HEK293 (cell line): ENCODE measurements at regions not wholly inside any gene's neighbourhood (a gene's known extent, or its start where the extent isn't known, plus 50 kb on each side); places are given as distances from the start of the nearest gene placed in this dataset.

ENCODE experiments used
- CTCF ChIA-PET: fragments of 350-600 bp; formaldehyde crosslinking; extraction: SDS; loops from one replicate; lab custom pipeline; 2021; ENCODE audit warnings: antibody characterized with exemption; lab: Yijun Ruan, JAX
- POLR2A ChIA-PET: fragments of 300-600 bp; formaldehyde crosslinking; extraction: SDS; loops from one replicate; lab custom pipeline; 2020; ENCODE audit warnings: antibody characterized with exemption, inconsistent platforms; lab: Yijun Ruan, JAX
- H3K27ac ChIP-seq: fragments of 200-500 bp; sonication (Bioruptor generic); 2 replicates; pipeline ENCODE4 v1.5.1; 2014; ENCODE audit warnings: low read depth, low read length, control low read depth, inconsistent platforms; ENCODE audit errors: extremely low read depth
- H3K36me3 ChIP-seq, 2 experiments: fragments of 200-500 bp in 1 of 2; sonication (Bioruptor generic) in 1 of 2; 1 replicate in 1 of 2; 2 replicates in 1 of 2; pipeline ENCODE4 v1.5.1; 2014 to 2017; ENCODE audit warnings: inconsistent platforms in 2 of 2, low read length in 2 of 2; ENCODE audit not compliant: control insufficient read depth in 2 of 2, insufficient read depth in 1 of 2
- H3K4me1 ChIP-seq: fragments of 200-500 bp; sonication (Bioruptor generic); 2 replicates; pipeline ENCODE4 v1.5.1; 2014; ENCODE audit warnings: mild to moderate bottlenecking, low read length, inconsistent platforms; ENCODE audit not compliant: control insufficient read depth, insufficient read depth
- H3K4me3 ChIP-seq: 2 replicates; pipeline ENCODE4 v1.5.1; 2011; ENCODE audit warnings: low read depth, mild to moderate bottlenecking, control low read depth, low read length, moderate library complexity
- H3K9me3 ChIP-seq: fragments of 200-500 bp; sonication (Bioruptor generic); 2 replicates; pipeline ENCODE4 v1.5.1; 2014; ENCODE audit warnings: low read depth, low read length, inconsistent platforms; ENCODE audit not compliant: control insufficient read depth, insufficient read depth
- ATF2 ChIP-seq: fragments of 450-650 bp; formaldehyde crosslinking; IDR thresholded peaks from 2 replicates; pipeline ENCODE4 v1.5.1; 2016; ENCODE audit warnings: missing biosample characterization, missing genetic modification characterization, low read depth
- GLI2 ChIP-seq: fragments of 450-650 bp; formaldehyde crosslinking; IDR thresholded peaks from 2 replicates; pipeline ENCODE4; 2017; ENCODE audit warnings: missing biosample characterization, missing genetic modification characterization, low read depth, borderline replicate concordance
- KLF7 ChIP-seq: fragments of 450-650 bp; formaldehyde crosslinking; IDR thresholded peaks from 2 replicates; pipeline ENCODE4 v1.5.1; 2016; ENCODE audit warnings: missing biosample characterization, missing genetic modification characterization, borderline replicate concordance
- MEIS1 ChIP-seq: sonication (generic); formaldehyde crosslinking; IDR thresholded peaks from 2 replicates; pipeline ENCODE4 v1.8.1; 2022; ENCODE audit warnings: missing genetic modification reagents, mild to moderate bottlenecking, borderline replicate concordance
- RBAK ChIP-seq: fragments of 450-650 bp; formaldehyde crosslinking; IDR thresholded peaks from 2 replicates; pipeline ENCODE4 v1.5.1; 2016; ENCODE audit warnings: missing biosample characterization, missing genetic modification characterization
- TCF7L2 ChIP-seq: IDR thresholded peaks from 2 replicates; pipeline ENCODE4 v1.6.1; 2011; ENCODE audit warnings: low read depth, mild to moderate bottlenecking, inconsistent platforms, low read length, moderate library complexity, borderline replicate concordance
- ZBTB1 ChIP-seq: fragments of 450-650 bp; formaldehyde crosslinking; IDR thresholded peaks from 2 replicates; pipeline ENCODE4 v1.5.1; 2016; ENCODE audit warnings: missing biosample characterization, missing genetic modification characterization
- ZFP37 ChIP-seq: fragments of 450-650 bp; formaldehyde crosslinking; IDR thresholded peaks from 2 replicates; pipeline ENCODE4 v1.5.1; 2016; ENCODE audit warnings: missing biosample characterization, missing genetic modification characterization
- ZNF10 ChIP-seq: fragments of 450-650 bp; formaldehyde crosslinking; IDR thresholded peaks from 2 replicates; pipeline ENCODE4 v1.5.1; 2017; ENCODE audit warnings: missing biosample characterization, missing genetic modification characterization
- ZNF146 ChIP-seq: fragments of 450-650 bp; formaldehyde crosslinking; IDR thresholded peaks from 2 replicates; pipeline ENCODE4 v1.5.1; 2016; ENCODE audit warnings: missing biosample characterization, missing genetic modification characterization
- ZNF175 ChIP-seq: fragments of 450-650 bp; formaldehyde crosslinking; IDR thresholded peaks from 2 replicates; pipeline ENCODE4 v1.5.1; 2016; ENCODE audit warnings: missing biosample characterization, missing genetic modification characterization
- ZNF266 ChIP-seq: fragments of 450-650 bp; formaldehyde crosslinking; IDR thresholded peaks from 2 replicates; pipeline ENCODE4 v1.5.1; 2016; ENCODE audit warnings: missing biosample characterization, missing genetic modification characterization, low read depth
- ZNF280C ChIP-seq: fragments of 450-650 bp; formaldehyde crosslinking; IDR thresholded peaks from 2 replicates; pipeline ENCODE4 v1.5.1; 2016; ENCODE audit warnings: missing biosample characterization, missing genetic modification characterization
- ZNF629 ChIP-seq: fragments of 450-650 bp; formaldehyde crosslinking; IDR thresholded peaks from 2 replicates; pipeline ENCODE4 v1.5.1; 2017; ENCODE audit warnings: missing biosample characterization, missing genetic modification characterization
- ZNF639 ChIP-seq: fragments of 450-650 bp; formaldehyde crosslinking; IDR thresholded peaks from 2 replicates; pipeline ENCODE4 v1.5.1; 2016; ENCODE audit warnings: missing biosample characterization, missing genetic modification characterization
- ZNF645 ChIP-seq: fragments of 450-650 bp; formaldehyde crosslinking; IDR thresholded peaks from 2 replicates; pipeline ENCODE4; 2016; ENCODE audit warnings: missing biosample characterization, missing genetic modification characterization
- ZNF777 ChIP-seq: fragments of 450-650 bp; formaldehyde crosslinking; IDR thresholded peaks from 2 replicates; pipeline ENCODE4 v1.5.1; 2017; ENCODE audit warnings: missing biosample characterization, missing genetic modification characterization, borderline replicate concordance
- ZNF785 ChIP-seq: fragments of 450-650 bp; formaldehyde crosslinking; IDR thresholded peaks from 2 replicates; pipeline ENCODE4 v1.5.1; 2016; ENCODE audit warnings: missing biosample characterization, missing genetic modification characterization
- ZNF791 ChIP-seq: fragments of 450-650 bp; formaldehyde crosslinking; IDR thresholded peaks from 2 replicates; pipeline ENCODE4 v1.5.1; 2016; ENCODE audit warnings: missing biosample characterization, missing genetic modification characterization
- ZNF792 ChIP-seq: fragments of 450-650 bp; formaldehyde crosslinking; IDR thresholded peaks from 2 replicates; pipeline ENCODE4 v1.5.1; 2016; ENCODE audit warnings: missing biosample characterization, missing genetic modification characterization
- ZSCAN23 ChIP-seq: fragments of 450-650 bp; formaldehyde crosslinking; IDR thresholded peaks from 2 replicates; pipeline ENCODE4 v1.5.1; 2016; ENCODE audit warnings: missing biosample characterization, missing genetic modification characterization

- TF ChIP-seq RBAK (no peak), ATF2 (tag by site-specific recombination) (no peak), ZNF280C (tag by site-specific recombination) (no peak), ZNF266 (no peak), ZNF10 (tag by site-specific recombination) (no peak), ZNF785 (no peak), GLI2 (no peak)
Measured at GRCh38 chr4:46508216-46508615, 118.3 kb upstream of the GABRA2 start (continued).

GRCh38 chr4:46506876-46507275 lies 116.9 kb upstream of the GABRA2 start:
- Histone ChIP-seq H3K27ac (no peak overlapping the region), H3K36me3 (no peaks in the 10 kb centered on the region), H3K4me1 (no peaks in the 10 kb centered on the region), H3K9me3 (no peaks in the 10 kb centered on the region), H3K4me3 (no peak overlapping the region)
- no peak for TF ChIP-seq ZNF791 (tag by site-specific recombination)
- no peak for TF ChIP-seq ZNF629 (tag by site-specific recombination)
- no peak for TF ChIP-seq ZBTB1 (tag by site-specific recombination)
- peak; percentile 81 for TF ChIP-seq MEIS1
- ChIA-PET POLR2A (no interaction called here), CTCF (interaction anchor here (0.7 kb wide), 2 partner anchors 16 to 650 kb away, joined by 3 read pairs; no protein-coding TSS in a partner anchor)

- CTCF ChIA-PET: no interaction called here
- Histone ChIP-seq H3K4me3 (no peak overlapping the region), H3K4me1 (no peaks in the 10 kb centered on the region), H3K36me3 (no peaks in the 10 kb centered on the region), H3K27ac (no peak overlapping the region), H3K9me3 (no peaks in the 10 kb centered on the region)
- TF ChIP-seq ZNF792 (tag by site-specific recombination): no peak
- no peak for TF ChIP-seq ZNF645 (tag by site-specific recombination)
- TF ChIP-seq ZFP37 (tag by site-specific recombination): no peak
- no peak for TF ChIP-seq ZNF146 (tag by site-specific recombination)
- TF ChIP-seq ZNF777 (tag by site-specific recombination): no peak
- no peak for TF ChIP-seq ZSCAN23 (tag by site-specific recombination)
- TF ChIP-seq KLF7 (tag by site-specific recombination): no peak
- POLR2A ChIA-PET: no interaction called here
Measured at GRCh38 chr4:46505131-46505530, 115.2 kb upstream of the GABRA2 start.

GRCh38 chr4:46503739-46504138 lies 113.8 kb upstream of the GABRA2 start:
- Histone ChIP-seq H3K4me1 (no peaks in the 10 kb centered on the region), H3K9me3 (no peaks in the 10 kb centered on the region), H3K4me3 (no peak overlapping the region), H3K27ac (no peak overlapping the region), H3K36me3 (no peaks in the 10 kb centered on the region)
- ChIA-PET CTCF (no interaction called here), POLR2A (no interaction called here)
- no peak for TF ChIP-seq ZNF639 (tag by site-specific recombination)
- no peak for TF ChIP-seq TCF7L2
- no peak for TF ChIP-seq ZNF629 (tag by site-specific recombination)
- no peak for TF ChIP-seq ZBTB1 (tag by site-specific recombination)
- no peak for TF ChIP-seq ZNF175 (tag by site-specific recombination)
